ENCODE measurements at regions not wholly inside any gene's neighbourhood (a gene's known extent, or its start where the extent isn't known, plus 50 kb on each side); places are given as distances from the start of the nearest gene placed in this dataset.

DNA sequence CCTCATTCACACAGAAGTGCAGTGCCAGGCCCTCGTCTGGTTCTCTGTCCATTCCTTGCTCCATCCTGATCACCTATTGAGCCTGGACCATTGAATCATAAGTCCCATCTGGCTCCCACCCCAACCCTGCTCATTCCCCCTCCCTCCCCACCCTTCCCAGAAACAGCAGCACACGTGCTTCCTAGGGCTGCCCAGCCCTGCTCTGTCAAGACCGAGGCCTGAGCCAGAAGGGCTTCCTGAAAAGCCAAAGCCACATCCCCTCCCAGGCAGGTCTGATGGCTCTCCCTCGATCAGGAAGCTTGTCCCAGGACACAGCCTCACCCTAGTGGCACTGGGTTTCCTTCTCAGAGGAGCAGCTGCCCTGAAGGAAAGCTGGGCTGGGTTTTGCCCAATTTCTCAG, 79.8 kb upstream of the FZD7 start:
- TF ChIP-seq, protein P1, sequence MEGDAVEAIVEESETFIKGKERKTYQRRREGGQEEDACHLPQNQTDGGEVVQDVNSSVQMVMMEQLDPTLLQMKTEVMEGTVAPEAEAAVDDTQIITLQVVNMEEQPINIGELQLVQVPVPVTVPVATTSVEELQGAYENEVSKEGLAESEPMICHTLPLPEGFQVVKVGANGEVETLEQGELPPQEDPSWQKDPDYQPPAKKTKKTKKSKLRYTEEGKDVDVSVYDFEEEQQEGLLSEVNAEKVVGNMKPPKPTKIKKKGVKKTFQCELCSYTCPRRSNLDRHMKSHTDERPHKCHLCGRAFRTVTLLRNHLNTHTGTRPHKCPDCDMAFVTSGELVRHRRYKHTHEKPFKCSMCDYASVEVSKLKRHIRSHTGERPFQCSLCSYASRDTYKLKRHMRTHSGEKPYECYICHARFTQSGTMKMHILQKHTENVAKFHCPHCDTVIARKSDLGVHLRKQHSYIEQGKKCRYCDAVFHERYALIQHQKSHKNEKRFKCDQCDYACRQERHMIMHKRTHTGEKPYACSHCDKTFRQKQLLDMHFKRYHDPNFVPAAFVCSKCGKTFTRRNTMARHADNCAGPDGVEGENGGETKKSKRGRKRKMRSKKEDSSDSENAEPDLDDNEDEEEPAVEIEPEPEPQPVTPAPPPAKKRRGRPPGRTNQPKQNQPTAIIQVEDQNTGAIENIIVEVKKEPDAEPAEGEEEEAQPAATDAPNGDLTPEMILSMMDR (IDR thresholded peaks at IDR 0.05; ENCODE audit: insufficient read depth, low read depth, low read length) = no peak
- no peak for TF ChIP-seq EZH2 (IDR thresholded peaks at IDR 0.05; ENCODE audit: insufficient read depth, low read length)

Measured in astrocyte (in vitro differentiated cells and primary cell).